HG02852 (cell line): ENCODE measurements at regions not wholly inside any gene's neighbourhood (a gene's known extent, or its start where the extent isn't known, plus 50 kb on each side); places are given as distances from the start of the nearest gene placed in this dataset.

ENCODE experiments used
- ATAC-seq: cut with Tn5 transposase; IDR thresholded peaks from one replicate; pipeline ENCODE4 v1.9.1; 2021; ENCODE audit warnings: mild to moderate bottlenecking, moderate library complexity; ENCODE audit not compliant: unreplicated experiment

- ATAC-seq = no peak
Observed at GRCh38 chr5:120988941-120989340, 524.8 kb downstream of the PRR16 start.

GRCh38 chr5:120991569-120991968 is 527.5 kb downstream of the PRR16 start:
- ATAC-seq = no peak

- ATAC-seq = no peak
Observed at GRCh38 chr5:120994112-120994511, 530.0 kb downstream of the PRR16 start.

GRCh38 chr5:120999550-120999949 is 535.5 kb downstream of the PRR16 start:
- no peak for ATAC-seq

- ATAC-seq = no peak
Observed at GRCh38 chr5:121006217-121006616, 542.1 kb downstream of the PRR16 start.

GRCh38 chr5:121008041-121008440 is 543.9 kb downstream of the PRR16 start:
- no peak for ATAC-seq

GRCh38 chr5:121009058-121009457 is 545.0 kb downstream of the PRR16 start:
- no peak for ATAC-seq

GRCh38 chr5:121018004-121018403 is 553.9 kb downstream of the PRR16 start:
- ATAC-seq = no peak

- ATAC-seq = no peak
Observed at GRCh38 chr5:121019106-121019505, 555.0 kb downstream of the PRR16 start.

GRCh38 chr5:121019734-121020133 is 555.6 kb downstream of the PRR16 start:
- no peak for ATAC-seq

GRCh38 chr5:121021681-121022080 is 557.6 kb downstream of the PRR16 start:
- ATAC-seq = no peak

GRCh38 chr5:121024416-121025311 is 560.6 kb downstream of the PRR16 start:
- ATAC-seq = no peak

GRCh38 chr5:121025671-121026070 is 561.6 kb downstream of the PRR16 start:
- ATAC-seq = no peak

- ATAC-seq = no peak
Observed at GRCh38 chr5:121027636-121028035, 563.5 kb downstream of the PRR16 start.

- ATAC-seq = no peak
Observed at GRCh38 chr5:121029536-121030245, 565.6 kb downstream of the PRR16 start.

- no peak for ATAC-seq
Observed at GRCh38 chr5:121031491-121031890, 567.4 kb downstream of the PRR16 start.

- no peak for ATAC-seq
Observed at GRCh38 chr5:121033334-121033733, 569.2 kb downstream of the PRR16 start.

GRCh38 chr5:121038438-121038837 is 574.3 kb downstream of the PRR16 start:
- no peak for ATAC-seq

GRCh38 chr5:121049971-121050370 is 585.9 kb downstream of the PRR16 start:
- ATAC-seq = no peak

- no peak for ATAC-seq
Observed at GRCh38 chr5:121053055-121053985, 589.2 kb downstream of the PRR16 start.

- no peak for ATAC-seq
Observed at GRCh38 chr5:121055586-121055985, 591.5 kb downstream of the PRR16 start.
